GM23248 (cell line): ENCODE measurements at regions not wholly inside any gene's neighbourhood (a gene's known extent, or its start where the extent isn't known, plus 50 kb on each side); places are given as distances from the start of the nearest gene placed in this dataset.
"Not testable (repeated sequence)": the region's sequence is repeated elsewhere in the genome, so short reads cannot be mapped to it uniquely, and the experiment has no call there.

Experiments used
- DNase-seq: peaks from one replicate; pipeline ENCODE4 v3.0.0-alpha.2; 2015
- H2AFZ ChIP-seq: fragments of 200-600 bp; sonication (generic); 2 replicates; pipeline ENCODE4 v1.6.1; 2016; ENCODE audit warnings: antibody characterized with exemption
- H3F3A ChIP-seq: fragments of 200-600 bp; sonication (generic); 2 replicates; pipeline ENCODE4 v1.6.1; 2016; ENCODE audit warnings: mild to moderate bottlenecking, antibody characterized with exemption, mixed run types; ENCODE audit not compliant: insufficient read depth
- H3K27ac ChIP-seq: fragments of 200-600 bp; sonication (generic); 2 replicates; pipeline ENCODE4 v1.5.1; 2016; ENCODE audit warnings: mild to moderate bottlenecking
- H3K27me3 ChIP-seq: fragments of 200-600 bp; sonication (generic); replicated peaks from 2 replicates; pipeline ENCODE4 v1.6.1; 2016; ENCODE audit warnings: mild to moderate bottlenecking; ENCODE audit not compliant: insufficient read depth
- H3K36me3 ChIP-seq: fragments of 200-600 bp; sonication (generic); 2 replicates; pipeline ENCODE4 v1.6.1; 2016; ENCODE audit warnings: low read depth, mild to moderate bottlenecking
- H3K4me1 ChIP-seq: fragments of 200-600 bp; sonication (generic); 2 replicates; pipeline ENCODE4 v1.6.1; 2016; ENCODE audit warnings: mild to moderate bottlenecking; ENCODE audit not compliant: insufficient read depth
- H3K4me2 ChIP-seq: fragments of 200-600 bp; sonication (generic); one replicate; pipeline ENCODE4 v1.6.1; 2016; ENCODE audit warnings: mild to moderate bottlenecking; ENCODE audit not compliant: unreplicated experiment
- H3K4me3 ChIP-seq: fragments of 200-600 bp; sonication (generic); 2 replicates; pipeline ENCODE4 v1.5.1; 2016; ENCODE audit warnings: mild to moderate bottlenecking
- H3K79me2 ChIP-seq: fragments of 200-600 bp; sonication (generic); 2 replicates; pipeline ENCODE4 v1.6.1; 2016; ENCODE audit warnings: mild to moderate bottlenecking; ENCODE audit not compliant: insufficient read depth
- H3K9ac ChIP-seq: fragments of 200-600 bp; sonication (generic); 2 replicates; pipeline ENCODE4 v1.6.1; 2016; ENCODE audit warnings: mild to moderate bottlenecking
- H3K9me2 ChIP-seq: fragments of 200-600 bp; sonication (generic); 2 replicates; pipeline ENCODE4 v1.6.1; 2016; ENCODE audit warnings: mixed run types, mild to moderate bottlenecking, moderate library complexity; ENCODE audit not compliant: insufficient read depth
- H3K9me3 ChIP-seq: fragments of 200-600 bp; sonication (generic); one replicate; pipeline ENCODE4 v1.6.1; 2017; ENCODE audit warnings: low read depth
- H4K20me1 ChIP-seq: fragments of 200-600 bp; sonication (generic); 2 replicates; pipeline ENCODE4 v1.6.0; 2016; ENCODE audit not compliant: insufficient read depth
- EZH2 ChIP-seq: fragments of 200-600 bp; sonication (generic); IDR thresholded peaks from 2 replicates; pipeline ENCODE4 v1.6.1; 2018; ENCODE audit warnings: antibody characterized with exemption, mild to moderate bottlenecking; ENCODE audit not compliant: insufficient read depth, poor library complexity, severe bottlenecking
- EZH2phosphoT487 ChIP-seq: fragments of 200-600 bp; sonication (generic); IDR thresholded peaks from 2 replicates; pipeline ENCODE4 v1.6.1; 2018; ENCODE audit warnings: antibody characterized with exemption, moderate library complexity, mild to moderate bottlenecking, low read depth; ENCODE audit not compliant: insufficient read depth
- WGBS, 2 experiments: methylation state at CpG; one replicate each; pipeline ENCODE4 v1.1.6; 2015 to 2017; ENCODE audit warnings: low lambda C conversion rate in 2 of 2, low coverage in 1 of 2; ENCODE audit errors: missing lambda C conversion rate in 2 of 2; 5-methylcytosine and 5-hydroxymethylcytosine counted together
- in situ Hi-C: fragments of 300-500 bp; cut with MboI; formaldehyde crosslinking; loops from 2 replicates; pipeline ENCODE4 v1.15.0; 2020

DNA sequence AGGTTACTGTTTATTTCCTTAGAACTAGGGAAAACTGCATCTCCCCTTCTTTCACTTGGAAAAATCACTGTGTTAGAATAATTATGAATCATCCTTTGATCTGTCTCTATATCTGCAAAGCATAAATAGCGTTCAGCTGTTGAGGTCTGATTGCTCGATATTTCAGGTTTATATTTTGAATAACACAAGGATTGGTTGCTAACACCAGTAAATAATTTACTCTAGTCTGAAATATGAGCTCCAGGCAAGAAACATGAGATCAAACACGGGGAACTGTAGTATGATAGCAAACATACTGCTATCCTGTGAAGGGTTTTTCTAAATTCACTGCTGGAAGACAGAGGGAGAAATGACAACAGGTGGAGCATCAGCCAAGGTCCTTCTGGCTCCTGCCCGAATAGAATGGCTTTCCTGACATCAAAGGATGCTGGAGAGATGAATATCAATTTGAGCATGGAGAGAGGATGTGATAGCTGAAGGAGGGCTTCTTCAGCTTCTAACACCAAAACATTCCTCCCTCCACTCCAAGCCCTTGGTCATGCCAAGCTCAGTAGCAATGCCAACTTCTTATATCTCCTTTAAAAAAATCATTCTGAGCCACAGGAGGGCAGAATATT is 450.3 kb downstream of the SHISA9 start:
- H2AFZ ChIP-seq: no peak overlapping the region
- no peak overlapping the region for H3K9ac ChIP-seq
- H3K27me3 ChIP-seq: no peaks in the 10 kb centered on the region
- H3F3A ChIP-seq: no peaks in the 10 kb centered on the region
- H3K9me2 ChIP-seq: no peaks in the 10 kb centered on the region
- no peak overlapping the region for H3K4me2 ChIP-seq
- no peak overlapping the region for H3K4me3 ChIP-seq
- in situ Hi-C loops: no loop called here
- H3K36me3 ChIP-seq: no peaks in the 10 kb centered on the region
- DNase-seq: no peak
- 16 to 24% methylated on average over 4 of the region's 4 CpGs for WGBS, 2 experiments
- no peaks in the 10 kb centered on the region for H3K79me2 ChIP-seq
- no peaks in the 10 kb centered on the region for H4K20me1 ChIP-seq
- H3K27ac ChIP-seq: no peak overlapping the region
- no peak for TF ChIP-seq EZH2
- no peak for TF ChIP-seq EZH2phosphoT487
- no peaks in the 10 kb centered on the region for H3K9me3 ChIP-seq
- H3K4me1 ChIP-seq: no peaks in the 10 kb centered on the region

- H3K36me3 ChIP-seq, H3K27ac ChIP-seq, H4K20me1 ChIP-seq, H3K4me3 ChIP-seq, H3K4me2 ChIP-seq, H3K9me2 ChIP-seq, H3K9ac ChIP-seq, H3K9me3 ChIP-seq, H3K79me2 ChIP-seq, H3K4me1 ChIP-seq, H3K27me3 ChIP-seq, DNase-seq, in situ Hi-C loops, H2AFZ ChIP-seq, H3F3A ChIP-seq: not testable (repeated sequence)
- 12 to 17% methylated on average over 6 to 7 of the region's 7 CpGs for WGBS, 2 experiments
Observed at GRCh38 chr16:13352796-13353195, 451.4 kb downstream of the SHISA9 start.

DNA sequence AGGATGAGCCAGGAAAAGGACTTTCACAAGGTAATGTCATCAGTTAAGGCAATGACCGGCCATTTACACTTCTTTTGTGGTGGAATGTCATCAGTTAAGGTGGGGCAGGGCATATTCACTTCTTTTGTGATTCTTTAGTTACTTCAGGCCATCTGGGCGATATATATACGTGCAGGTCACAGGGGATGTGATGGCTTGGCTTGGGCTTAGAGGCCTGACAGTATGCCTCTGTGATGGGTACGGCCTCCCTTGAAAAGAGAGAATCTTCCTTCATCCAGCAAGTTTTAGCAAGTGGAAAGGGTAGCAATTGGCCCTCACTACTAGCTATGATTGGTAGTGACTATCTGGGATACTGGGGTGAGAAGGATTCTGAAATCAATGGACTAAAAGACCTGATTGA is 456.4 kb downstream of the SHISA9 start:
- H3K4me1 ChIP-seq, H3F3A ChIP-seq, H3K36me3 ChIP-seq, DNase-seq, H3K4me2 ChIP-seq, H3K27me3 ChIP-seq, H3K4me3 ChIP-seq, H4K20me1 ChIP-seq, H3K79me2 ChIP-seq, H3K9me2 ChIP-seq, in situ Hi-C loops, H3K9ac ChIP-seq, H2AFZ ChIP-seq, H3K27ac ChIP-seq, H3K9me3 ChIP-seq: not testable (repeated sequence)
- 12 to 15% methylated on average over 4 of the region's 4 CpGs for WGBS, 2 experiments

DNA sequence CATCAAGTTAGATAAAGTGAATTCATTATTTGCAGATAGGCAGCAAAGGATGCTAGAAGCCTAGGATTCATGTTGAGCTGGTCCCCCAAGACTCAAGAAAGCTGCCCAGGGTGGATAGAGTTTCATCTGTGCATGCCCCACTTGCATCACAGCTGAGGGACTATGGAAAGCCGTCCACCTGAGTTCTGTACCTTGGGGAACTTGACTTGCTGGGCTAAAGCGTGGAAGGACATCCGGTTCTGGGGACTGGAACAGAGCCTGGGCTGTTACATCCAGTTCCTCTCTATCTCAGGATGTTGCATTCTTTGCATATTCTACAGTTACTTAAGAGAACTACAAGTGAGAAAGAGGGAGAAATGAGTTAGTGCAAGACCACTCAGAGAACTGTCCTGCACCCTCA is 458.4 kb downstream of the SHISA9 start:
- 6 to 14% methylated on average over 3 of the region's 3 CpGs for WGBS, 2 experiments
- Histone ChIP-seq H3K79me2 (no peaks in the 10 kb centered on the region), H3K27me3 (no peaks in the 10 kb centered on the region), H3K9me2 (no peaks in the 10 kb centered on the region), H3F3A (no peaks in the 10 kb centered on the region), H3K27ac (no peak overlapping the region), H3K4me1 (no peaks in the 10 kb centered on the region), H3K9me3 (no peaks in the 10 kb centered on the region), H3K4me2 (no peak overlapping the region), H4K20me1 (no peaks in the 10 kb centered on the region), H3K9ac (no peak overlapping the region), H3K36me3 (no peaks in the 10 kb centered on the region), H3K4me3 (no peak overlapping the region), H2AFZ (no peak overlapping the region)
- no peak for TF ChIP-seq EZH2
- no peak for TF ChIP-seq EZH2phosphoT487
- no peak for DNase-seq
- in situ Hi-C loops: no loop called here

- Histone ChIP-seq H3K4me1 (no peaks in the 10 kb centered on the region), H3K27me3 (no peaks in the 10 kb centered on the region), H3K9ac (no peak overlapping the region), H4K20me1 (no peaks in the 10 kb centered on the region), H3K4me2 (no peak overlapping the region), H3F3A (no peaks in the 10 kb centered on the region), H3K9me2 (no peaks in the 10 kb centered on the region), H3K79me2 (no peaks in the 10 kb centered on the region), H3K27ac (no peak overlapping the region), H2AFZ (no peak overlapping the region), H3K36me3 (no peaks in the 10 kb centered on the region), H3K9me3 (no peaks in the 10 kb centered on the region), H3K4me3 (no peak overlapping the region)
- in situ Hi-C loops: no loop called here
- DNase-seq: no peak
- 39 to 40% methylated on average over 3 of the region's 3 CpGs for WGBS, 2 experiments
- TF ChIP-seq EZH2phosphoT487: no peak
Observed at GRCh38 chr16:13372421-13372820, 471.0 kb downstream of the SHISA9 start.
